AG04450 (cell line): ENCODE measurements at regions not wholly inside any gene's neighbourhood (a gene's known extent, or its start where the extent isn't known, plus 50 kb on each side); places are given as distances from the start of the nearest gene placed in this dataset.

Experiments used
- CTCF ChIA-PET: fragments of 300-600, 350-600 bp; formaldehyde crosslinking; extraction: SDS; loops from one replicate; lab custom pipeline; 2022; ENCODE audit warnings: antibody characterized with exemption, inconsistent platforms; lab: Charles Lee
- POLR2A ChIA-PET: fragments of 350-600 bp; formaldehyde crosslinking; extraction: SDS; loops from one replicate; lab custom pipeline; 2021; ENCODE audit warnings: antibody characterized with exemption, inconsistent platforms; lab: Yijun Ruan, JAX
- DNase-seq: peaks from one replicate; pipeline ENCODE4 v3.0.0-alpha.2; 2011; ENCODE audit warnings: low read depth, low spot score
- H3K27ac ChIP-seq: one replicate; pipeline ENCODE4 v1.5.1; 2012; ENCODE audit warnings: low read depth, low read length, control low read depth
- H3K27me3 ChIP-seq: one replicate; pipeline ENCODE4 v1.6.0; 2012; ENCODE audit warnings: low read length; ENCODE audit not compliant: control insufficient read depth, insufficient read depth
- H3K4me3 ChIP-seq: 2 replicates; pipeline ENCODE4 v1.5.1; 2011; ENCODE audit warnings: mild to moderate bottlenecking, low read depth, low read length, control low read depth
- H3K9me3 ChIP-seq: 2 replicates; pipeline ENCODE4 v1.5.1; 2012; ENCODE audit warnings: low read length; ENCODE audit not compliant: control insufficient read depth, insufficient read depth
- TF ChIP-seq, protein P1 (sequence below): IDR thresholded peaks from 2 replicates; pipeline ENCODE4 v1.5.1; 2011; ENCODE audit warnings: low read depth, low read length, control low read depth, inconsistent platforms

- CTCF ChIA-PET = no interaction called here
- Histone ChIP-seq H3K27ac (no peak overlapping the region), H3K9me3 (peaks cover 22% of the 10 kb centered on the region; the same call in 1 of the 2 replicates), H3K4me3 (no peak overlapping the region), H3K27me3 (no peaks in the 10 kb centered on the region)
- POLR2A ChIA-PET = no interaction called here
- TF ChIP-seq, protein P1, sequence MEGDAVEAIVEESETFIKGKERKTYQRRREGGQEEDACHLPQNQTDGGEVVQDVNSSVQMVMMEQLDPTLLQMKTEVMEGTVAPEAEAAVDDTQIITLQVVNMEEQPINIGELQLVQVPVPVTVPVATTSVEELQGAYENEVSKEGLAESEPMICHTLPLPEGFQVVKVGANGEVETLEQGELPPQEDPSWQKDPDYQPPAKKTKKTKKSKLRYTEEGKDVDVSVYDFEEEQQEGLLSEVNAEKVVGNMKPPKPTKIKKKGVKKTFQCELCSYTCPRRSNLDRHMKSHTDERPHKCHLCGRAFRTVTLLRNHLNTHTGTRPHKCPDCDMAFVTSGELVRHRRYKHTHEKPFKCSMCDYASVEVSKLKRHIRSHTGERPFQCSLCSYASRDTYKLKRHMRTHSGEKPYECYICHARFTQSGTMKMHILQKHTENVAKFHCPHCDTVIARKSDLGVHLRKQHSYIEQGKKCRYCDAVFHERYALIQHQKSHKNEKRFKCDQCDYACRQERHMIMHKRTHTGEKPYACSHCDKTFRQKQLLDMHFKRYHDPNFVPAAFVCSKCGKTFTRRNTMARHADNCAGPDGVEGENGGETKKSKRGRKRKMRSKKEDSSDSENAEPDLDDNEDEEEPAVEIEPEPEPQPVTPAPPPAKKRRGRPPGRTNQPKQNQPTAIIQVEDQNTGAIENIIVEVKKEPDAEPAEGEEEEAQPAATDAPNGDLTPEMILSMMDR = no peak
- DNase-seq = no peak
Measured at GRCh38 chr1:13908128-13908527, 208.1 kb downstream of the PRDM2 start.

DNA sequence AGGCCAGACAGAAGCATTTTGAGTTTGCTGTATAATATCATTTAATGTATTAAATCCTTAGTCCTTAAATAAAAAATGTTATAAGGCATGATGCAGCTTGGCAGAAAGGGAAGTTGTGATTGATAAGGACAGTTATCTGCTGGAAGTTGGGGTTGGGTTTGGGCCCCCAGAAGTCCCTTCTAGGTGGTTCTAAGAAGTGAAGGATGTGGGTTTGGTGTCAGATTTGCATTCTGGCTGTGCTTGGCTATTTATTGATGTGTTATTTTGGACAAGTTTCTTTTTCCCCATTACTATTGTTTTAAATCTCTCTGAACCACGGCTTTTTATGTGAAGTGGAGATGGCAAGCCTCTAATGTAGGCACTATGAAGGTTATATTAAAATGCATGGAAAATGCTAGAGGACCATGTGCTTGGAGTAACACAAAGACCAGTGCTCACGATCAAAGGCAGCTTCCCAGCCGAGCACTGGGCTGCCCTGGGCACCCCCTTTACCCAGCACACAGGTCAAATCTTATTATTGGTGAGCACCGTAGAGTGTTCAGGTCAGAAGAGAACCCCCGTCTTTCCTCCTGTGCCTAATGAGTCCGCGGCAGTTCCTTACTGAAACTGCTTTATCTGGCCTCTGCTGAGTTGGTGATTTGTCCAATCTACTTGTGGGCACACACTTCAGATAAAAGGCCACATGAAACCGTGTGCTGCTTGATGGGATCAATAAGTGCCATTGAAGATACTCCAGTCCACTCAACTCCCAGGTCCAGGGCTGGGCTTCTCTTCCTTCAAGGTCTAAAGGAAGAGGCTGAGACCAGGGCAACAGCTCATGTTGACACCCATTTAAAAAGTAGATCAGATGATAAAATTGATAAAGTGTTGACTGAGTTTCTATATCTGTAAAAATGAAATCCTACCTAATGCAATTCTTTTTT is 212.0 kb downstream of the PRDM2 start:
- H3K9me3 ChIP-seq = peaks cover 30% of the 10 kb centered on the region
- TF ChIP-seq, protein P1 = no peak
- ChIA-PET CTCF (no interaction called here), POLR2A (no interaction called here)
- no peak overlapping the region for H3K27ac ChIP-seq
- no peaks in the 10 kb centered on the region for H3K27me3 ChIP-seq
- H3K4me3 ChIP-seq = no peak overlapping the region
- no peak for DNase-seq

GRCh38 chr1:13913396-13913795 is 213.4 kb downstream of the PRDM2 start:
- POLR2A ChIA-PET = no interaction called here
- no peak overlapping the region for H3K27ac ChIP-seq
- DNase-seq = no peak
- peaks cover 32% of the 10 kb centered on the region for H3K9me3 ChIP-seq
- CTCF ChIA-PET = no interaction called here
- H3K27me3 ChIP-seq = no peaks in the 10 kb centered on the region
- TF ChIP-seq, protein P1 = no peak
- no peak overlapping the region for H3K4me3 ChIP-seq

DNA sequence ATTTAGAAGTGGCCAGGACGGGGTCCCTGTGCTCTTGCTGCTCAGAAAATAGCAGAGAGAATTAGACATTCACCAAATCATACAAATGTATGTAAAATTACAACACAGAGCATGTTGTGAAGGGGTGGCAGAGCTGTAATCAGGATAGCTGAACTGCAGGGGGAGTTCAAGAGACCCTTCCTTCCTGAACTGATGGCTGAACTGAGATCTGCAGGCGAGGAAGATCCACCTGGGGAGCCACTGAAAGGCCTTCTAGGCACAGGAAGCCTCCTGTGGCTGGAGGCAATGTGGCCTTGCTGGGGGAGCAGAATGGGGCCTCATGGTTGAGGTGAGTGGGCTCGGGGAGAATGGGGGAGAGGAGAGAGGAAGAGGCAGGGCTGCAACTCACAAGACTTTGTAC is 216.5 kb downstream of the PRDM2 start:
- no peaks in the 10 kb centered on the region for H3K27me3 ChIP-seq
- peaks cover 28% of the 10 kb centered on the region for H3K9me3 ChIP-seq
- ChIA-PET POLR2A (no interaction called here), CTCF (no interaction called here)
- no peak for DNase-seq
- TF ChIP-seq, protein P1 = no peak
- no peak overlapping the region for H3K27ac ChIP-seq
- H3K4me3 ChIP-seq = no peak overlapping the region

- Histone ChIP-seq H3K9me3 (peaks cover 22% of the 10 kb centered on the region), H3K27ac (no peak overlapping the region), H3K27me3 (no peaks in the 10 kb centered on the region), H3K4me3 (no peak overlapping the region)
- TF ChIP-seq, protein P1 = no peak
- ChIA-PET CTCF (no interaction called here), POLR2A (interaction anchor here (0.6 kb wide), 1 partner anchor 270 kb away, joined by 4 read pairs; no protein-coding TSS in a partner anchor)
- no peak for DNase-seq
Measured at GRCh38 chr1:13917607-13918006, 217.6 kb downstream of the PRDM2 start.
